ENCODE measurements at regions not wholly inside any gene's neighbourhood (a gene's known extent, or its start where the extent isn't known, plus 50 kb on each side); places are given as distances from the start of the nearest gene placed in this dataset.

DNA sequence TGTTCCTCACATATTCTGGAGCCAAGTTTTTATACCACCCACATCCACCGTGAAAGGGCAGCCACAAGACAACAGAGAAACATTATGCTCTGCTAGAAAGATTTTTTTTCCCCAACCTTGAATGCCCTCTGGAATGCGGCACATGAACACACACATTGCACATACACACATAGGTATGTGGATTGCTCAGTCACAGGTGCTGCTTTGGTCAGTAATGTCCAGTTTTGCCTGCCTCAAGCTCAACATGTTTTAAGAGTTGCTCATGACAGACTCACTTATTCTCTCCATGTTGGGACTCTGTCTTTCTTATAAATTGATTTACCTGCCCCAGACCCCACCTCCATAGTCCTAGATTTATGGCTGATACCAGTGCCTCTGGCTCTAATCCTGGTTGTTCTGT is 138.0 kb upstream of the ASTN2 start:
- TF ChIP-seq CTCF (IDR thresholded peaks at IDR 0.05; ENCODE audit: insufficient read depth, low read length, poor library complexity, severe bottlenecking) (no peak), EZH2phosphoT487 (conservative IDR thresholded peaks at IDR 0.05; ENCODE audit: low read length) (no peak)
